HUES64 (cell line): ENCODE measurements at regions not wholly inside any gene's neighbourhood (a gene's known extent, or its start where the extent isn't known, plus 50 kb on each side); places are given as distances from the start of the nearest gene placed in this dataset.

Source experiments
- H3K27ac ChIP-seq: 2 replicates; pipeline ENCODE4 v1.7.0; 2013; ENCODE audit warnings: low read depth, low read length, inconsistent platforms
- H3K27me3 ChIP-seq: 2 replicates; pipeline ENCODE4 v1.6.1; 2013; ENCODE audit warnings: mild to moderate bottlenecking, low read length; ENCODE audit not compliant: insufficient read depth
- H3K36me3 ChIP-seq: 2 replicates; pipeline ENCODE4 v1.6.1; 2013; ENCODE audit warnings: mild to moderate bottlenecking, low read length; ENCODE audit not compliant: insufficient read depth
- H3K4me1 ChIP-seq: 2 replicates; pipeline ENCODE4 v1.6.1; 2013; ENCODE audit warnings: mild to moderate bottlenecking, low read length, moderate library complexity; ENCODE audit not compliant: insufficient read depth
- H3K4me3 ChIP-seq: 2 replicates; pipeline ENCODE4 v1.5.1; 2013; ENCODE audit warnings: mild to moderate bottlenecking, low read length, moderate library complexity
- H3K9ac ChIP-seq: 2 replicates; pipeline ENCODE4 v1.6.1; 2013; ENCODE audit warnings: mild to moderate bottlenecking, low read depth, low read length
- H3K9me3 ChIP-seq: 2 replicates; pipeline ENCODE4 v1.6.1; 2013; ENCODE audit warnings: low read depth, low read length; ENCODE audit not compliant: insufficient read depth
- whole genome bisulfite sequencing: fragments of 150-250, 120-280 bp; methylation state at CpG from one replicate; pipeline ENCODE4 v1.1.7; 2013; ENCODE audit warnings: missing lambda C conversion rate; 5-methylcytosine and 5-hydroxymethylcytosine counted together

- Histone ChIP-seq H3K27me3 (no peaks in the 10 kb centered on the region), H3K4me3 (no peak overlapping the region), H3K27ac (no peak overlapping the region), H3K9ac (no peak overlapping the region), H3K36me3 (no peaks in the 10 kb centered on the region), H3K9me3 (0 out of 2 replicates have a peak, but pooled peaks cover 2% of the 10 kb centered on the region), H3K4me1 (no peaks in the 10 kb centered on the region)
- 95% methylated on average over 5 of the region's 5 CpGs for WGBS
These were observed 54.8 kb downstream of the NOG start for GRCh38 chr17:56648321-56648720.

- H3K9me3 ChIP-seq = 0 out of 2 replicates have a peak, but pooled peaks cover 2% of the 10 kb centered on the region
- no peaks in the 10 kb centered on the region for H3K27me3 ChIP-seq
- WGBS = 67% methylated on average over 2 of the region's 2 CpGs
- no peak overlapping the region for H3K27ac ChIP-seq
- no peak overlapping the region for H3K9ac ChIP-seq
- H3K4me3 ChIP-seq = no peak overlapping the region
- no peaks in the 10 kb centered on the region for H3K36me3 ChIP-seq
- no peaks in the 10 kb centered on the region for H3K4me1 ChIP-seq
These were observed 55.3 kb downstream of the NOG start for GRCh38 chr17:56648806-56649205.

DNA sequence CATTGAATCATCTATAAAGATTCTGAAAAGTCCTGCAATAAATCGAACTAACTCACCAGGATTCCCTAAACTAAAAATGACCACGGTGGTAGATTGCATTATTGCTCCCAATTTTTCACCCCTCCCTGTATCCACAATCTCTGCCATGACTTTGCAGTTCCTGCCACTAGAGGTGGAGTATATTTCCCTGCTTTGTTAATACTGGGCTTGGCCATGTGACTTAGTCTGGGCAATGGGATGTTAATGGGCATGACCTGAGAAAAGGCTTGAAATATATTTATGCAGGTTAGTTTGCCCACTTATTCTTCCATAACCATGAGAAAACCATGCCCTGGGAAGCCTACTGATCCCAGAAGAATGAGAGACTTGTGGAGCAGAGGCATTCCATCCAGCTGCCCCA lies 59.1 kb downstream of the NOG start:
- Histone ChIP-seq H3K27ac (no peak overlapping the region), H3K4me3 (no peak overlapping the region), H3K9ac (no peak overlapping the region), H3K36me3 (no peaks in the 10 kb centered on the region), H3K4me1 (no peaks in the 10 kb centered on the region), H3K9me3 (0 out of 2 replicates have a peak, but pooled peaks cover 2% of the 10 kb centered on the region), H3K27me3 (no peaks in the 10 kb centered on the region)
- 41% methylated on average over 2 of the region's 2 CpGs for WGBS

DNA sequence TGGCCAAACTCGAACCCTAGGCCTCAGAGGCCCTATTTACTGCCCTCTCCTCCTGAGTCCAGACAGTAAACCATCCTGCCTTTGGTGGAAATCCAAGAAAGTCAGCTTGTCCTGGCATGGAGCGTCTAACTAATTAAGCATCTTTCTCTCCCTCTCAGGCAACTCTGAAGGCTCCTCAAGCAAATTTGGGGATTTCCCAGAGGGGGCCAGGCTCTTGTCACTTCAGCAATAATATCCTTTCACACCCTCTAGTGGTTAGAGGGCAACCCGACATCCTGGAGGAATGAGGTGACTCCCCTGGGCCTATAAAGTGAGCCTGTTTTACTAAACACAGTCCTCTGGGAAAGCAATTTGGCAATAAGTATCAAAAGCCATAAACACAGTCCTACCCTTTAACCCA lies 60.4 kb downstream of the NOG start:
- 0 out of 2 replicates have a peak, but pooled peaks cover 2% of the 10 kb centered on the region for H3K9me3 ChIP-seq
- H3K27ac ChIP-seq = no peak overlapping the region
- H3K36me3 ChIP-seq = no peaks in the 10 kb centered on the region
- WGBS = 39% methylated on average over 3 of the region's 3 CpGs
- H3K4me1 ChIP-seq = no peaks in the 10 kb centered on the region
- no peak overlapping the region for H3K9ac ChIP-seq
- H3K27me3 ChIP-seq = no peaks in the 10 kb centered on the region
- no peak overlapping the region for H3K4me3 ChIP-seq

DNA sequence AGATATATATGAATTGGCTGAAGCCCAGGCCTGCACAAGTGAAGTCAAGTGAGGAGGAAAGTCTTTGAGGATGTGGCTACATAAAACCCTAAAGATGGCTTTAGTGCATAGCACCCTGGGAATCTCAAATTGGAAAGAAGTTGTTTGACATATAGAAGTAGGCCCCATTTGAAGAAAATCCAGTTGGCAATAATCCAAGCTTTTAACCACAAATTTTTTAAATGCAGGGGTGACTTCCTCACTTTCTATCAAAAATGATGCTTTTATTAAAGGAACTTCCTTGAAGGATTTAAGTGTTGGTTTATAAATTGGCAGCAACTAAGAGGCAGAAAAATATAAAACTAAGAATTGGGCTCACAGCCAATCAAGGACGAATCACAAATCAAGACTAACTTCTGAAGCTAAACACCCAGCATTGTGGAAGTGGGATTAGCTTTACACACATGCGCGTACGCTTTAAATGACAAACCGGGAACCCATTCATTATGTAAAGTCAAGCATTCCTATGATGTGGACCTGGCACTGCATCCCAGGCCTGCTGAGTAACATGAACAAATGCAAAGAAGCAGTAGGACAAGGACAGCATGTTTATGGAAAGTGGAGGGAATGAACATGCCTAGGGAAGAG lies 63.3 kb downstream of the NOG start:
- Histone ChIP-seq H3K36me3 (no peaks in the 10 kb centered on the region), H3K9me3 (0 out of 2 replicates have a peak, but pooled peaks cover 2% of the 10 kb centered on the region), H3K4me3 (no peak overlapping the region), H3K9ac (no peak overlapping the region), H3K4me1 (no peaks in the 10 kb centered on the region), H3K27ac (no peak overlapping the region), H3K27me3 (no peaks in the 10 kb centered on the region)
- 95% methylated on average over 5 of the region's 5 CpGs for WGBS

DNA sequence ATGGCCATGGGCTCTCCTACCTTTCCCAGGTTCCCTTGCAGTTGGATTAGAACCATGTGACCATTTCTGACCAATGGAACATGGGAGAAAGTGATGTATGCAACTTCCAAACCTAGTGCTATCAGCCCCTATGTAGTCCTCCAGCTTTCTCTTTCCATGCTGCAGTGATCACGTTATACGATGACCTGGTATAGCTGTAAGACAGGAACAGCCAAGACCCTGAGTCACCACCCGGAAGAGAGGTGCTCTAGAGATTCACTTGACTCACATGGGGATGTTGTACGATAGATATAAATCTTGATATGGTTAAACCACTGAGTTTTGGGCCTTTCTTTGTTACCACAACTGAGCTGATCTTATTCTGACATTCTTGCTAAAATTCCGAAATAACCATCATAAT lies 65.1 kb downstream of the NOG start:
- Histone ChIP-seq H3K9ac (no peak overlapping the region), H3K27me3 (no peaks in the 10 kb centered on the region), H3K9me3 (no peaks in the 10 kb centered on the region), H3K4me1 (no peaks in the 10 kb centered on the region), H3K36me3 (no peaks in the 10 kb centered on the region), H3K4me3 (no peak overlapping the region), H3K27ac (no peak overlapping the region)
- 94% methylated on average over 4 of the region's 5 CpGs for WGBS

DNA sequence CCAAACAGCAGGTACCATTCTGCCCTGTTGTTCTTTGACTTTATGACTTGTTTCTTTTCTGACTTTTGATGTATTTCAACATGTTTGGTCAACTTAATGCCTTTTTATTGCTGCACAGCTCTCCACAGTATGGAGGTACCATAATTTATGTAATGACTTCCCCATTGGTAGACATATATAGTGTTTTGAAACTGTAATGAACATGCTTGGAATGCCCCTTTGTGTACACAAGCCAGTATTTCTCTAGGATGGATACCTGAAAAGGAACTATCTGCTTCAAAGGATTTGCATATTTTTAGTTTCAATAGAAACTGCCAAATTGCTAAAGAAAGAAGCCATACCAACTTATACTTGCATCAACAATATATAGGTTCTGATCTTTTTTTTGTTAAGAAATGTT lies 66.1 kb downstream of the NOG start:
- no peak overlapping the region for H3K4me3 ChIP-seq
- H3K27ac ChIP-seq = no peak overlapping the region
- no peaks in the 10 kb centered on the region for H3K9me3 ChIP-seq
- no peak overlapping the region for H3K9ac ChIP-seq
- H3K4me1 ChIP-seq = no peaks in the 10 kb centered on the region
- no peaks in the 10 kb centered on the region for H3K27me3 ChIP-seq
- H3K36me3 ChIP-seq = no peaks in the 10 kb centered on the region

DNA sequence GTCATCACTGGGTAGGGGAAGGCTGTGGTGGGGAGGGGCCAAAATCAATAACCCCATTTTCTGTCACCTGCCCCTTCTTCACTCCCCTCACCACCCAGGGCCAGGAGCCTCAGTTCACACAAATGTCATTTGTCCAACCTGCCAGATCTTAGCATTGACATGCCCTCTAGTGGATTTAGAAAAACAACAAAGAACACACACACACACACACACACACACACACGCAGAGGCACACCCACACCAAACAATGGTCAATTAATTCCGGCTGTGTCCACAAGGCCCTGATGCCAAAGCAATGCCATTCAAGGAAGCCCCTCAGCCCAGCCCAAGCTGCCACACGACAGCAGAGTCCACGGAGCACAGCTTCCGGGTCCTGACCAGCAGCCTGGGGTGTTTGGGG lies 68.4 kb downstream of the NOG start:
- Histone ChIP-seq H3K27ac (no peak overlapping the region), H3K27me3 (no peaks in the 10 kb centered on the region), H3K9ac (no peak overlapping the region), H3K9me3 (no peaks in the 10 kb centered on the region), H3K36me3 (no peaks in the 10 kb centered on the region), H3K4me1 (no peaks in the 10 kb centered on the region), H3K4me3 (no peak overlapping the region)
- 85% methylated on average over 5 of the region's 5 CpGs for WGBS

- no peak overlapping the region for H3K4me3 ChIP-seq
- no peaks in the 10 kb centered on the region for H3K27me3 ChIP-seq
- no peaks in the 10 kb centered on the region for H3K36me3 ChIP-seq
- H3K9ac ChIP-seq = no peak overlapping the region
- H3K9me3 ChIP-seq = no peaks in the 10 kb centered on the region
- H3K4me1 ChIP-seq = no peaks in the 10 kb centered on the region
- 79% methylated on average over 6 of the region's 6 CpGs for WGBS
- no peak overlapping the region for H3K27ac ChIP-seq
These were observed 72.4 kb downstream of the NOG start for GRCh38 chr17:56665864-56666263.

- Histone ChIP-seq H3K27ac (no peak overlapping the region), H3K4me3 (no peak overlapping the region), H3K9ac (no peak overlapping the region), H3K27me3 (no peaks in the 10 kb centered on the region), H3K36me3 (no peaks in the 10 kb centered on the region), H3K9me3 (no peaks in the 10 kb centered on the region), H3K4me1 (no peaks in the 10 kb centered on the region)
- WGBS = 73% methylated on average over 5 of the region's 5 CpGs
These were observed 74.5 kb downstream of the NOG start for GRCh38 chr17:56667925-56668458.

GRCh38 chr17:56672195-56672594 lies 78.7 kb downstream of the NOG start:
- H3K9ac ChIP-seq = no peak overlapping the region
- H3K36me3 ChIP-seq = no peaks in the 10 kb centered on the region
- H3K27ac ChIP-seq = no peak overlapping the region
- no peaks in the 10 kb centered on the region for H3K9me3 ChIP-seq
- H3K27me3 ChIP-seq = peaks cover 17% of the 10 kb centered on the region; the same call in 1 of the 2 replicates
- H3K4me1 ChIP-seq = no peaks in the 10 kb centered on the region
- no peak overlapping the region for H3K4me3 ChIP-seq
- 94% methylated on average over 8 of the region's 8 CpGs for WGBS
